Epidermal melanocyte (primary cell): ENCODE measurements at regions not wholly inside any gene's neighbourhood (a gene's known extent, or its start where the extent isn't known, plus 50 kb on each side); places are given as distances from the start of the nearest gene placed in this dataset.
A peak's percentile ranks its signal among the peaks of the same experiment; 100 is the strongest.

Source experiments
- DNase-seq: peaks from one replicate; pipeline ENCODE4 v3.0.0; 2011; ENCODE audit warnings: low spot score; ENCODE audit not compliant: insufficient read length

GRCh38 chr2:220043155-220043989 is 415.9 kb downstream of the SLC4A3 start:
- no peak for DNase-seq

DNA sequence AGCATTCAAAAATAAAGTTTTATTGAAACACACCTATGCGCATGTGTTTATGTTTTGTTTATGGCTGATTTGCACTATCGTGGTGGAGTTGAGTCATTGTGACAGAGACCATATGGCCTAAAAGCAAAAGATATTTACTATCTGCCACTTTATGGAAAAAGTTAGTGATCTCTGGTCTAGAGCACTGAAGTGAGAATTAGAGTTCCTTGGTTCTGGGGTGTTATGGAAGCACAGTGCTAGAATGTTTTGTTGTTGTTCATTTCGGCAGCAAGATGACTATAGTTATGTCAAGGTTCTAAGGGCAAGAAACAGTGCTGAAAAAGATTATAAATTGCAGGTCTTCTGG is 416.5 kb downstream of the SLC4A3 start:
- DNase-seq, result no peak

GRCh38 chr2:220044383-220044782 is 417.0 kb downstream of the SLC4A3 start:
- no peak for DNase-seq

DNA sequence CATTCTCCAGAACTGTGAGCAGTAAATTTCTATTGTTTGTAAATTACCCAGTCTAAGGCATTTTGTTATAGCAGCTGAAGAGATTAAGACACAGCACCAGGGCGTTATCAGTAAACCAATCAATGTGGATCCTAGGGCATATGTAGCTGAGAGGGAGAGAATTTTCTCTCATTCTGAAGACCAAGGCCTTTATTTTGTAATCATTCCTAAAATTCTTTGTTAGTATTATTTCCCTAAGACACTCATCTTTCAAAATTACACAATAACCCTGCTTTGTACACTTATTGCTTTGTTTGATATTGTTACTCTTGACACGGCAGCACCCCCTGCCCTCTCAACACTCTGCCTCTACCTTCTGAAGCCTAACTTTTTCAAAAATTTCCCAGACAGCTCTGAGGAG is 419.1 kb downstream of the SLC4A3 start:
- no peak for DNase-seq

DNA sequence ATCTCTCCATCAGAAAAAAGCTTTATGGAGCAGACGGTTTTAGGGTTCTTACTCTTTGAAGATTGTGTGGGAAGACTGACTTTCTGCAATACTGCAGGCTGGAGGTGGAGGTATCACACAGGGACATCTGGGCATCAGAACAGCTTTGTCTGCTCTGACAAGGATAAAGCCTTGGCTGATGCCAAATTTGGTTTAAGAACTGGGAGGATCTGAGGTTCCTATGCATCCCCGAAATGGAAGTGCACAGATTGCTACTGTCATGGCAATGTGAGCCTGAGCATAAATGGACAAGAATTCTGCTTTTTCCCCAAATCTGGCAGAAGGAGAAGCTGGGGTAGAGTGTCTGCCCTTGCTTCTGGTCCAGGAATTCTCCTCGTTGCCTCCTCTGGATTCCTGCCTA is 424.3 kb downstream of the SLC4A3 start:
- no peak for DNase-seq

GRCh38 chr2:220053919-220054318 is 426.5 kb downstream of the SLC4A3 start:
- DNase-seq, result no peak

DNA sequence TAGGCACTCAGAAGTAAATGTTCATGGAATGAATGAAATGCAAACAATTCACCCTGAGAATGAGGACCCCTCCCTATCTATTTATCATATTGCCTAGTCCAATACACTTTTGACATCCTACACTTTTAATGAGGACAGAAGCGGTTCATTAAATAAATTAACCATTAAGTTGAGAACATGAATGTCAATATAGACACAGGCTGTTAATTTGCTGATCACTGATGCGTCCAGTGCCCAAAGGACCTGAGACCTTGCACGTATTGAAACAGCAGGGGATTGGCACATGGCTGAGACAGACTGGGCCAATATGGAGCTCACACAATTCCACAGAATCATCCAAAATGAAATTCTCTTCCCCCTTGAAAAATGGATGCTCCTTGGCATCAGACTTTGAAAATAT is 430.0 kb downstream of the SLC4A3 start:
- no peak for DNase-seq

DNA sequence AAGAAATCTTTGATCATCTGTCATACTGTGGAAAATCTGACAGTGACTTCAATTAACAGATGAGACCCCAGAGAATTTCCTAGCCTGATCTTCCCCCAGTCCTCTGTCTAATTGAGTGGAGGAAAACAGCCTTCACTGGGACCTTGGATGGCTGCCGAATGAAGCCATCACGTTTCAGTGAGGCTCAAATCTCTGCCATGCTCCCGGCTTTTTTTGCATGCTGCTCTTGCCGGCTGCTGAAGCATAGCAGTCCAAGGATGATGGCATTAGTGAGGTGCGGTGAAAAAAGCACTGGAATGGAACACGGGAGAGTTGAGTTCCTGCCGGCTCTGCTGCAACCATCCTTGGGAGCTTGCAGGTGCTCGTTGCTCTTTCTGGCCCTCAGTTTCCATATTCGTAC is 430.5 kb downstream of the SLC4A3 start:
- no peak for DNase-seq

- no peak for DNase-seq
Measured at GRCh38 chr2:220064111-220065030, 436.9 kb downstream of the SLC4A3 start.

- no peak for DNase-seq
Measured at GRCh38 chr2:220065581-220065980, 438.2 kb downstream of the SLC4A3 start.

GRCh38 chr2:220068846-220069245 is 441.4 kb downstream of the SLC4A3 start:
- DNase-seq, result no peak

DNA sequence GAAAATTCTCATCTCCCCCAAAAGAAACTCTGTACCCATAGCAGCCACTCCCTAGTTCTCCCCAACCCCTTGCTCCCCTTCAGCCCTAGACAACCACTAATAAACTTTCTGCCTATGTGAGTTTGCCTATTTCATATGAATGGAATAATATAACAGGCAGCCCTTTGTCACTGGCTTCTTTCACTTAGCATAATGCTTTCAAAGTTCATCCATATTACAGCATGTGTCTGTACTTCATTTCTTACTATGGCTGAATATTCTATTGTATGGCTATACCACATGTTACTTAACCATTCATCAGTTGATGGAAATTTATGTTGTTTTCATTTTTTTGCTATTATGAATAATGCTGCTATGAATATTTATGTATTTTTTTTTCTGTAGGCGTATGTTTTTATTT is 442.9 kb downstream of the SLC4A3 start:
- no peak for DNase-seq

DNA sequence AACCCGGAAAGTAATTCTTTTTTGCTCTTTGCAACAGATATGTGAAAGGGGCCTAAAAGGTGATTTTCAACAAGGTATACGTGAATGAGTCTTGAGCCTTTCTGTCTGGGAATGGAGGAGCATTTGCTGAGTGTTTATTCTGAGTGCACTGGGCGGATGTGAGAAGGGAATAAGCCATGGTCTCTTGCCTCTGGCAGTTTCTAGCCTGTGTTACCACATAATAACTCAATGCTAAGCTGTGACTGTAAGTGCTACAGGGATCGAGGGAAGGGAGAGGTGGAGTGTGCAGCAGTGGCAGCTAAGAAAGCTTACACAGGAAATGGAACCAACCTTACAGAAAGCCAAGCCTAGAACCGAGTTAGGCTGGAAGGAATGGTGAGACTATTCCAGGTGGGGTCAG is 444.3 kb downstream of the SLC4A3 start:
- no peak for DNase-seq

GRCh38 chr2:220072669-220073220 is 445.3 kb downstream of the SLC4A3 start:
- DNase-seq, result no peak

DNA sequence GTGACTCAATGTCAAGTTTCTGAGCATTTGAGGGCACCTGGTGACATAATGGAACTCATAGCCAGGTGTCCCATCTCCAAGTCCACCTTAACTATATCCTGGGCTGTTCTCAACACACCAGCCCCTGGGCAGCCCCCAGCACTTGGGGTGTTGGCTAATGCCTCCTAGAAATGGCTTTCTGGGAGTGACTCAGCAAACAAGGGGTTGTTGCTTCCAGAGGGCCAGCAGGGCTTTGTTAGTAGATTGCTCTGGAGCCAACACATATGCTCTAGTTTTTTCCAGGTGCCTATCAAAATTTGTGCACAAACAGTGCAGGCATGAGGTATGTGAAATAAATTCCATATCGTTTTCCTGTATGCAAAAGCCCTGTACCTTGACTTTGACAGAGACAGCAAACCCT is 448.4 kb downstream of the SLC4A3 start:
- no peak for DNase-seq

GRCh38 chr2:220076734-220077133 is 449.3 kb downstream of the SLC4A3 start:
- peak; percentile 40 for DNase-seq

- no peak for DNase-seq
Measured at GRCh38 chr2:220077488-220077887, 450.1 kb downstream of the SLC4A3 start.

- no peak for DNase-seq
Measured at GRCh38 chr2:220078439-220078838, 451.0 kb downstream of the SLC4A3 start.

- no peak for DNase-seq
Measured at GRCh38 chr2:220079595-220079994, 452.2 kb downstream of the SLC4A3 start.

GRCh38 chr2:220081171-220081570 is 453.7 kb downstream of the SLC4A3 start:
- no peak for DNase-seq

DNA sequence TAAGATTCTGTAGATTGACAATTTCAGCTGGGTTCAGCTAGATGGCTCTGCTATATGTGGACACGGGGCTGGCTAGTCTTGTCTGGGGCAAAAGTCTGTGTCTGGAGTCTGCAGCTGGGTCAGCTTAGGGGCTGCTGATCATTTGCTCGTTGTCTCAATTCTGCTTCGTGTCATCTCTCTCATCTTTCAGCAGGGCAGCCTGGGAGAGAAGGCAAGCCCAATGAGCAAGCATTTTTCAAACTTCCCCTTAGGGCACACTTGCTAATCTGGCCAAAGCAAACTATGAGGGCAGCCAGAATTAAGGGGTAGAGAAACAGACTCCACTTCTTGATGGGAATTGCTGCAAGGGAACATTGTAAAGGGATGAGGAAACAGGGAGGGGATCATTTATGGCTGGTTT is 462.6 kb downstream of the SLC4A3 start:
- no peak for DNase-seq

DNA sequence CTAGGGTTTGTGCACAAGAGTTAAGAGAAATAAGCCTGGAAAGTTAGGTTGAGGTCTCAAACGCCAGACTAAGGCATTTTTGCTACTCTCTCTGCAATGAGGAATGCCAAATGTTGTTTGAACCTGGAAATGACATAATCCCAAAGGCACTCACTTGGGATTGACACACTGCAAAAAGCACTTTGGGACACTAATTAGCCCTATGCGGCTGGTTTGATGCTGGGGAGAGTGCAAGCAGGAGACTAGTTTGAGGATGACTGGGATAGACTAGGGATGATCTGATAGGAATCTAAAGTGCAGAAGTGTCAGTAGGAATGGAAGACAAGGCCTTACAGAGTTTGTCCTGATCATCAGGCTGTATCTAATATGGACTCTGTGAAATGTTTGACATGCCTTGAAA is 469.0 kb downstream of the SLC4A3 start:
- DNase-seq, result no peak
